Psoas muscle (tissue), 7 donors: ENCODE measurements at regions not wholly inside any gene's neighbourhood (a gene's known extent, or its start where the extent isn't known, plus 50 kb on each side); places are given as distances from the start of the nearest gene placed in this dataset.

Experiments
- ATAC-seq, 4 donors: fragments of 200-7000 bp; cut with Tn5 transposase; one replicate each; pipeline ENCODE4 v1.9.1; 2020; ENCODE audit warnings: moderate library complexity in 3 of 4, mild to moderate bottlenecking in 2 of 4
- DNase-seq, 2 donors: peaks; one replicate each; pipeline ENCODE4 v3.0.0-alpha.2; 2020
- H3K27ac ChIP-seq: fragments of 200-600 bp; one replicate; pipeline ENCODE4 v1.8.0; 2022
- H3K27me3 ChIP-seq, 3 donors: fragments of 200-600 bp in 1 of 3; one replicate each; pipeline versions ENCODE4 v1.6.1 to v1.8.0; 2013 to 2022; ENCODE audit warnings: low read length in 2 of 3, mild to moderate bottlenecking in 2 of 3, moderate library complexity in 1 of 3; ENCODE audit not compliant: insufficient read depth in 3 of 3
- H3K36me3 ChIP-seq, 2 donors: fragments of 200-600 bp in 1 of 2; one replicate each; pipeline versions ENCODE4 v1.6.1 to v1.8.0; 2013 to 2022; ENCODE audit warnings: low read depth in 1 of 2, mild to moderate bottlenecking in 1 of 2, moderate library complexity in 1 of 2; ENCODE audit not compliant: insufficient read depth in 1 of 2
- H3K4me1 ChIP-seq: fragments of 200-600 bp; one replicate; pipeline ENCODE4 v1.8.0; 2022
- H3K4me3 ChIP-seq: fragments of 200-600 bp; one replicate; pipeline ENCODE4 v1.8.0; 2022; ENCODE audit warnings: mild to moderate bottlenecking
- H3K9me3 ChIP-seq: fragments of 200-600 bp; one replicate; pipeline ENCODE4 v1.8.0; 2022
- CTCF ChIP-seq: fragments of 200-600 bp; IDR thresholded peaks from one replicate; pipeline ENCODE4 v1.8.0; 2022; ENCODE audit warnings: antibody characterized with exemption
- WGBS, 3 donors: extraction: QIAGEN DNeasy Blood & Tissue Kit; methylation state at CpG; one replicate each; pipeline versions ENCODE4 v1.1.6 to v1.1.7; 2013; 5-methylcytosine and 5-hydroxymethylcytosine counted together
- intact Hi-C, 2 donors: fragments of 100-400 bp; cut with DNase I; formaldehyde crosslinking; loops; one replicate each; pipeline versions ENCODE4 v1.11.0 to v1.14.2; 2022
- donor health status: healthy with polysubstance abuse.
- donor health status: DM: no; HTN: no; CAD: no; lungs with moderate emphysema.
- donor health status: Bipolar disorder and iron deficiency.
- donor health status: healthy.
- donor health status: DM: yes; HTN: yes; CAD: no.
- donor health status: DM: no; HTN: no; CAD: no.
- donor health status: DM: yes; HTN: yes; CAD: no.

- Histone ChIP-seq H3K36me3 (no peaks in the 10 kb centered on the region), H3K27me3 (peaks cover 0 to 10% (median 9%) of the 10 kb centered on the region in 3 donors), H3K9me3 (no peaks in the 10 kb centered on the region), H3K4me3 (no peak overlapping the region), H3K27ac (no peak overlapping the region), H3K4me1 (no peaks in the 10 kb centered on the region)
- no peak for ATAC-seq
- 89 to 95% (median 91%) methylated on average over 1 of the region's 1 CpG for WGBS, 3 donors
- intact Hi-C loops = no loop called here
- no peak for DNase-seq
- no peak for TF ChIP-seq CTCF
Measured at GRCh38 chr1:30144831-30145230, 578.6 kb downstream of the MATN1 start.

DNA sequence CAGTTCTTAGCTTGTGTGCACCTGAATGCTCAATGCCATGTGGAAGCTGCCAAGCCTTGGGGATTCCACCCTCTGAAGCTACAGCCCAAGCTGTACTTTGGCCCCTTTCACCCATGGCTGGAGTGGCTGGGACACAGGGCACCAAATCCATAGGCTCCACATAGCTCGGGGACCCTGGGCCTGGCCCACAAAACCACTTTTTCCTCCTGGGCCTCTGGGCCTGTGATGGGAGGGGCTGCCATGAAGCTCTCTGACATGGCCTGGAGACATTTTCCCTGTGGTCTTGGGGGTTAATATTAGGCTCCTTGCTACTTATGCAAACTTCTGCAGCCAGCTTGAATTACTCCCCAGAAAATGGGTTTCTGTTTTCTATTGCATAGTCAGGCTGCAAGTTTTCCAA is 579.9 kb downstream of the MATN1 start:
- Histone ChIP-seq H3K27ac (no peak overlapping the region), H3K9me3 (no peaks in the 10 kb centered on the region), H3K36me3 (no peaks in the 10 kb centered on the region), H3K4me3 (no peak overlapping the region), H3K27me3 (peaks cover 0 to 10% (median 9%) of the 10 kb centered on the region in 3 donors), H3K4me1 (no peaks in the 10 kb centered on the region)
- WGBS, 3 donors = 70 to 92% (median 74%) methylated on average over 1 of the region's 1 CpG
- DNase-seq (no peak), ATAC-seq (no peak)
- TF ChIP-seq CTCF = no peak
- intact Hi-C loops = no loop called here

DNA sequence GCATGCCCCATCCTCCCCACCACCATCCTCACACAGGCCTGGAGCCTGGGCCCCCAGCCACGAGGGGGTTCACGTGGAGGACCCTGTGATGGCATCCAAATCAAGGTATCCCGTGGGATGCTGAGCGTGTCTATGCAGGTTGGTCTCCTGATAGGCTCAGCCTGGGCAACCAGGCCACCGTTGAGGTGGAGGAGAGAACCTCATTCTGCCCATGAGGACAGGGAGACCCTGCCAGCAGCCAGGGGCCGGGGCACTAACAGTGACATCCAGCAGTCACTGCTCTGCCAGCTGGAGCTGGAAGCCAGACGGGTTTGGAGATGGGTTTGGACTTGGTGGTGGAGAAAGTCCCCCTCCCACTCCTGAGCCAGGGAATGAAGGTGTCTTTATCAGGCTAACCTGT is 582.8 kb downstream of the MATN1 start:
- H3K27ac ChIP-seq = no peak overlapping the region
- H3K4me1 ChIP-seq = no peaks in the 10 kb centered on the region
- no peaks in the 10 kb centered on the region for H3K9me3 ChIP-seq
- 70 to 82% (median 77%) methylated on average over 7 of the region's 7 CpGs for WGBS, 3 donors
- no peak overlapping the region for H3K4me3 ChIP-seq
- no peak for ATAC-seq
- peaks cover 0 to 9% (median 8%) of the 10 kb centered on the region in 3 donors for H3K27me3 ChIP-seq
- no peak for DNase-seq
- TF ChIP-seq CTCF = no peak
- intact Hi-C loops = no loop called here
- H3K36me3 ChIP-seq = no peaks in the 10 kb centered on the region

DNA sequence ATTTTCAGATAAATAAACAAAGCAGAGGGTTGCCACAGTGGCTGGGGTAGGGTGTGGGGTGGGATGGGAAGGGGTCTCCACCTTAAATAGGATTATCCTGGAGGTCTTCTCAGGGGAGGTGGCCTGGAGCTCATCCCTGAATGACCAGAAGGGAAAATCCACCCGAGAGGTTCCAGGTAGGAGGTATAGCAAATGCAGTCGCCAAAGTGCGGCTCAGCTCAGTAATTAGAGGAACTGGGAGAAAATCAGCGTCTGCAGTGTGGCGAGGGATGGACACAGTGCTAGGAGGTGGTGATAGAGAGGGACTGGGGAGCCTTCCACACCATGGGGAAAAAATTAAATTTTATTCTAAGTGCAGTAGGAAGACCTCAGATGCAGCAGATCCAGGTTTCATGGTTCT is 584.5 kb downstream of the MATN1 start:
- 84 to 91% (median 87%) methylated on average over 5 of the region's 5 CpGs for WGBS, 3 donors
- Histone ChIP-seq H3K4me3 (no peak overlapping the region), H3K4me1 (no peaks in the 10 kb centered on the region), H3K9me3 (no peaks in the 10 kb centered on the region), H3K36me3 (no peaks in the 10 kb centered on the region), H3K27me3 (peaks cover 0 to 5% (median 0%) of the 10 kb centered on the region in 3 donors), H3K27ac (no peak overlapping the region)
- ATAC-seq (no peak), DNase-seq (no peak)
- intact Hi-C loops = no loop called here
- no peak for TF ChIP-seq CTCF

- intact Hi-C loops = no loop called here
- no peak for TF ChIP-seq CTCF
- no peaks in the 10 kb centered on the region for H3K9me3 ChIP-seq
- H3K27me3 ChIP-seq = peaks cover 0 to 3% (median 0%) of the 10 kb centered on the region in 3 donors
- DNase-seq (no peak), ATAC-seq (no peak)
- H3K27ac ChIP-seq = no peak overlapping the region
- 84 to 87% (median 85%) methylated on average over 3 of the region's 3 CpGs for WGBS, 3 donors
- H3K4me1 ChIP-seq = no peaks in the 10 kb centered on the region
- H3K36me3 ChIP-seq = no peaks in the 10 kb centered on the region
- H3K4me3 ChIP-seq = no peak overlapping the region
Measured at GRCh38 chr1:30137001-30137400, 586.4 kb downstream of the MATN1 start.
